A673 (cell line): ENCODE measurements at regions not wholly inside any gene's neighbourhood (a gene's known extent, or its start where the extent isn't known, plus 50 kb on each side); places are given as distances from the start of the nearest gene placed in this dataset.

Experiments used
- BruUV-seq: library from RNA; stranded (reverse); fragments of 400-500 nt; replicated peaks from 2 replicates; lab custom pipeline; 2021; lab: Mats Ljungman, UMichigan
- CTCF ChIA-PET: fragments of 300-600 bp; sonication (Branson Sonifier 250); formaldehyde crosslinking; loops from one replicate; lab custom pipeline; 2022; ENCODE audit warnings: antibody characterized with exemption; lab: Charles Lee
- POLR2A ChIA-PET: fragments of 300-600 bp; sonication (Branson Sonifier 250); formaldehyde crosslinking; loops from one replicate; lab custom pipeline; 2022; ENCODE audit warnings: antibody characterized with exemption; ENCODE audit not compliant: low non-redundant PET; lab: Charles Lee
- DNase-seq: peaks from one replicate; pipeline ENCODE4 v3.0.0-alpha.2; 2015; ENCODE audit warnings: low spot score
- H3K27ac ChIP-seq: fragments of 200-600 bp; sonication (generic); 2 replicates; pipeline ENCODE4 v1.5.1; 2016; ENCODE audit warnings: mixed run types, low read depth, mild to moderate bottlenecking, mixed read lengths, antibody characterized with exemption, low read length; ENCODE audit not compliant: poor library complexity, severe bottlenecking
- H3K27me3 ChIP-seq: fragments of 200-600 bp; sonication (generic); replicated peaks from 2 replicates; pipeline ENCODE4 v1.6.1; 2017; ENCODE audit warnings: mixed run types, low read depth, mild to moderate bottlenecking, mixed read lengths, antibody characterized with exemption, low read length; ENCODE audit not compliant: insufficient read depth, poor library complexity
- H3K36me3 ChIP-seq: fragments of 200-600 bp; sonication (generic); 2 replicates; pipeline ENCODE4 v1.6.1; 2016; ENCODE audit warnings: mixed run types, mild to moderate bottlenecking, mixed read lengths, antibody characterized with exemption, low read length; ENCODE audit not compliant: insufficient read depth, poor library complexity, severe bottlenecking
- H3K4me1 ChIP-seq: fragments of 200-600 bp; sonication (generic); 2 replicates; pipeline ENCODE4 v1.6.1; 2017; ENCODE audit warnings: mixed run types, mild to moderate bottlenecking, mixed read lengths, antibody characterized with exemption, low read length; ENCODE audit not compliant: insufficient read depth, poor library complexity, severe bottlenecking
- H3K4me3 ChIP-seq: fragments of 200-600 bp; sonication (generic); 2 replicates; pipeline ENCODE4 v1.5.1; 2016; ENCODE audit warnings: low read depth, mixed run types, mild to moderate bottlenecking, mixed read lengths, low read length; ENCODE audit not compliant: poor library complexity, severe bottlenecking
- H3K9me3 ChIP-seq: fragments of 200-600 bp; sonication (generic); 2 replicates; pipeline ENCODE4 v1.6.1; 2016; ENCODE audit warnings: mixed run types, low read depth, mild to moderate bottlenecking, mixed read lengths, antibody characterized with exemption, low read length; ENCODE audit not compliant: poor library complexity, severe bottlenecking
- CTCF ChIP-seq: fragments of 300-800, 200-600 bp; sonication (generic); conservative IDR thresholded peaks from 2 replicates; pipeline ENCODE4 v1.5.1; 2017; ENCODE audit warnings: low read depth, mild to moderate bottlenecking, antibody characterized with exemption, low read length, moderate library complexity, mixed read lengths
- EZH2 ChIP-seq: fragments of 200-600 bp; sonication (generic); IDR thresholded peaks from 2 replicates; pipeline ENCODE4 v1.6.1; 2017; ENCODE audit warnings: borderline replicate concordance, low read depth, mild to moderate bottlenecking, mixed read lengths, antibody characterized with exemption, low read length; ENCODE audit not compliant: poor library complexity, severe bottlenecking
- intact Hi-C: fragments of 100-400 bp; cut with micrococcal nuclease; formaldehyde crosslinking; loops from one replicate; pipeline ENCODE4 v1.10.0; 2022; ENCODE audit not compliant: unreplicated experiment

DNA sequence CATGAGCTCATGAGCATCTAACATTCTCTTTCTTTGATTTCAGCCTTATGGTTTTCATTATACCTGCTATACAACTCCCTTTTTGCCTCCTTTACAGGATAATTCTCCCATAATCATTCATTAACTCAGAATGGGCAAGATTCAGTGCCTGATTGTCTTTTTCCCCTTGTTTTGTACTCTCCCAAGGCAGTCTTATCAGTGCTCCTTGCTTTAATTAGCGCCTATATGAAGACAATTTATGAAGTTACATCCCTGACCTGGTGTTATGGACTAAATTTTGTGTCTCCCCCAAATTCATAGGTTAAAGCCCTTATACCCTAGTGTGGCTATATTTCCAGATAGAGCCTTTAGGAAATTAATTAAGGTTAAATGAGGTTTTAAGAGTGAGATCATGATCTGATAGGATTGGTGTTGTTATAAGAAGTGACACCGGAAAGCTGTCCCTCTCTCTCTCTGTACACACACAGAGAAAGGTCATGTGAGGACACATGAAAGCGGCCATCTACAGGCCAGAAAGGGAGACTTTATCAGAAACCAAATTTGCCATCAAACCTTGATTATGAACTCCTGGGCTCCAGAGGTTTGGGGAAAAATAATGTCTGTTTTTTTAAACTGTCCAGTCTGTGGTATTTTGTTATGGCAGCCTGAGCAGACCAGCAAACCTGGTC lies 185.8 kb upstream of the CHODL start:
- Histone ChIP-seq H3K4me1 (no peaks in the 10 kb centered on the region), H3K4me3 (no peak overlapping the region), H3K27me3 (no peaks in the 10 kb centered on the region), H3K27ac (no peak overlapping the region), H3K36me3 (no peaks in the 10 kb centered on the region), H3K9me3 (no peaks in the 10 kb centered on the region)
- CTCF ChIA-PET: no interaction called here
- POLR2A ChIA-PET: no interaction called here
- intact Hi-C loops: no loop called here
- no TSS peak for BruUV-seq
- no peak for DNase-seq
- TF ChIP-seq EZH2 (no peak), CTCF (no peak)

GRCh38 chr21:18053151-18053550 lies 191.5 kb upstream of the CHODL start:
- Histone ChIP-seq H3K27me3 (no peaks in the 10 kb centered on the region), H3K9me3 (no peaks in the 10 kb centered on the region), H3K27ac (no peak overlapping the region), H3K4me3 (no peak overlapping the region), H3K36me3 (no peaks in the 10 kb centered on the region), H3K4me1 (no peaks in the 10 kb centered on the region)
- intact Hi-C loops: no loop called here
- POLR2A ChIA-PET: no interaction called here
- TF ChIP-seq EZH2 (no peak), CTCF (no peak)
- CTCF ChIA-PET: no interaction called here
- no peak for DNase-seq
- no TSS peak for BruUV-seq

- Histone ChIP-seq H3K27me3 (no peaks in the 10 kb centered on the region), H3K27ac (no peak overlapping the region), H3K4me3 (no peak overlapping the region), H3K9me3 (no peaks in the 10 kb centered on the region), H3K4me1 (no peaks in the 10 kb centered on the region), H3K36me3 (no peaks in the 10 kb centered on the region)
- ChIA-PET CTCF (no interaction called here), POLR2A (no interaction called here)
- intact Hi-C loops: loop anchor here (10.0 kb wide), 2 partner anchors 215 to 325 kb away; no protein-coding TSS in a partner anchor
- DNase-seq: no peak
- BruUV-seq: no TSS peak
- TF ChIP-seq EZH2 (no peak), CTCF (no peak)
Measured at GRCh38 chr21:18049461-18049860, 195.2 kb upstream of the CHODL start.
